ENCODE measurements at regions not wholly inside any gene's neighbourhood (a gene's known extent, or its start where the extent isn't known, plus 50 kb on each side); places are given as distances from the start of the nearest gene placed in this dataset.

- Mint-ChIP-seq H3K27me3 (ENCODE audit: insufficient read depth, unreplicated experiment) (peaks cover 24% of the 10 kb centered on the region), H3K36me3 (ENCODE audit: insufficient read depth, unreplicated experiment) (no peaks in the 10 kb centered on the region), H3K27ac (ENCODE audit: low read depth, unreplicated experiment) (no peak overlapping the region), H3K4me1 (ENCODE audit: insufficient read depth, unreplicated experiment) (no peaks in the 10 kb centered on the region), H3K4me3 (ENCODE audit: unreplicated experiment) (no peak overlapping the region), H3K9me3 (ENCODE audit: unreplicated experiment) (no peaks in the 10 kb centered on the region)
- intact Hi-C loops (cut with micrococcal nuclease), result no loop called here
- no peak for DNase-seq (ENCODE audit: unreplicated experiment)
- BruUV-seq (replicated peaks), result no TSS peak
- CTCF ChIA-PET, result interaction anchor here (0.7 to 1.0 kb wide), 3 partner anchors 34 to 43 kb away, joined by 3 to 4 read pairs (median 3); no protein-coding TSS in a partner anchor
- POLR2A ChIA-PET, result interaction anchor here (0.5 kb wide), 1 partner anchor 151 kb away, joined by 3 read pairs; no protein-coding TSS in a partner anchor
- TF ChIP-seq, protein P1, sequence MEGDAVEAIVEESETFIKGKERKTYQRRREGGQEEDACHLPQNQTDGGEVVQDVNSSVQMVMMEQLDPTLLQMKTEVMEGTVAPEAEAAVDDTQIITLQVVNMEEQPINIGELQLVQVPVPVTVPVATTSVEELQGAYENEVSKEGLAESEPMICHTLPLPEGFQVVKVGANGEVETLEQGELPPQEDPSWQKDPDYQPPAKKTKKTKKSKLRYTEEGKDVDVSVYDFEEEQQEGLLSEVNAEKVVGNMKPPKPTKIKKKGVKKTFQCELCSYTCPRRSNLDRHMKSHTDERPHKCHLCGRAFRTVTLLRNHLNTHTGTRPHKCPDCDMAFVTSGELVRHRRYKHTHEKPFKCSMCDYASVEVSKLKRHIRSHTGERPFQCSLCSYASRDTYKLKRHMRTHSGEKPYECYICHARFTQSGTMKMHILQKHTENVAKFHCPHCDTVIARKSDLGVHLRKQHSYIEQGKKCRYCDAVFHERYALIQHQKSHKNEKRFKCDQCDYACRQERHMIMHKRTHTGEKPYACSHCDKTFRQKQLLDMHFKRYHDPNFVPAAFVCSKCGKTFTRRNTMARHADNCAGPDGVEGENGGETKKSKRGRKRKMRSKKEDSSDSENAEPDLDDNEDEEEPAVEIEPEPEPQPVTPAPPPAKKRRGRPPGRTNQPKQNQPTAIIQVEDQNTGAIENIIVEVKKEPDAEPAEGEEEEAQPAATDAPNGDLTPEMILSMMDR (IDR thresholded peaks at IDR 0.05; ENCODE audit: unreplicated experiment), result no peak
These were observed 180.4 kb downstream of the INO80D start for GRCh38 chr2:205905576-205905975.

DNA sequence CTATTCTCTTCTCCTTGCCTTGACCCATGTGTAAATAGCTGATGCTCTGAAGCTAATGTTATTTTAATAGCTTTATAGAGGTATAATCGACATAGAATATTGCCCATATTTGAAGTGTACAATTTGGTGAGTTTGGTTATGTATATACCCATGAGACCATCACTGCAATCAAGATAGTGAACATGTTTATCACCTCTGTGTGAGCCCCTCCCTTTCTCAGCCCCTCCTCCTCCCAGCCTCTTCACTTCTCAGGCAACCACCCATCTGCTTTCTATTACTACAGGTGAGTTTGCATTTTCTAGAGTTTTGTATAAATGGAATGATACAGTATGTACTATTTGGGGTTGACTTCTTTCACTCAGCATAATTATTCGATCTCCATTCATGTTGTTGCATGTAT lies 181.1 kb downstream of the INO80D start:
- CTCF ChIA-PET, result interaction anchor here (0.5 to 0.9 kb wide), 3 partner anchors 20 to 1200 kb away, joined by 3 read pairs; no protein-coding TSS in a partner anchor
- peaks cover 18% of the 10 kb centered on the region for H3K27me3 Mint-ChIP-seq (ENCODE audit: insufficient read depth, unreplicated experiment)
- TF ChIP-seq, protein P1 (IDR thresholded peaks at IDR 0.05; ENCODE audit: unreplicated experiment), result no peak
- no TSS peak for BruUV-seq (replicated peaks)
- H3K36me3 Mint-ChIP-seq (ENCODE audit: insufficient read depth, unreplicated experiment), result no peaks in the 10 kb centered on the region
- no peak overlapping the region for H3K4me3 Mint-ChIP-seq (ENCODE audit: unreplicated experiment)
- no peak overlapping the region for H3K27ac Mint-ChIP-seq (ENCODE audit: low read depth, unreplicated experiment)
- DNase-seq (ENCODE audit: unreplicated experiment), result no peak
- intact Hi-C loops (cut with micrococcal nuclease), result loop anchor here (5.0 kb wide), 1 partner anchor 42 kb away; no protein-coding TSS in a partner anchor
- POLR2A ChIA-PET, result interaction anchor here (0.5 kb wide), 1 partner anchor 150 kb away, joined by 3 read pairs; no protein-coding TSS in a partner anchor
- no peaks in the 10 kb centered on the region for H3K4me1 Mint-ChIP-seq (ENCODE audit: insufficient read depth, unreplicated experiment)
- no peaks in the 10 kb centered on the region for H3K9me3 Mint-ChIP-seq (ENCODE audit: unreplicated experiment)

DNA sequence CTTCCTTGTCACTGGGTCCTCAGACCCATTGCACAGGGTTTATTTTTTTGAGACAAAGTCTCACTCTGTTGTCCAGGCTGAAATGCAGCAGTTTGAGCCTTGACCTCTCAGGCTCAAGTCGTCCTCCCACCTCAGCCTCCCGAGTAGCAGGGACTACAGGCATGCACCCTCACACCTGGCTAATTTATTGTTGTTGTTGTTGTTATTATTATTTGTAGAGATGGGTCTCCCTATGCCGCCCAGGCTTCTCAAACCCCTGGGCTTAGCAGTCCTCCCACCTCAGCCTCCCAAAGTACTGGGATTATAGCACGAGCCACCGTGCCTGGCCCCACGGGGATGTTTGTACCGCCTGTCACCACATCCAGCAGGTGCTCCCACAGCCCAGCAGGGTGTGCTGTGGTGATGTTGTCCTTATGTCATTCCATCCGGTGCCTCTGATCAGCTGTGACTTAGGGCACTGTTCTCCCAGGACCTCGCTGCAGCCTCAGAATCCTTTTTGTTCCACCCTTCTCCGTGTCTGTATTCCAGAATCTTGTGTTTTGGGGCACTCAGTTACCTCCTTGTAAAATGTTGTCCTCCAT lies 182.3 kb downstream of the INO80D start:
- CTCF ChIA-PET, result interaction anchor here (0.6 to 0.9 kb wide), 2 partner anchors 44 to 158 kb away, joined by 3 read pairs; no protein-coding TSS in a partner anchor
- DNase-seq (ENCODE audit: unreplicated experiment), result peak; percentile 49
- TF ChIP-seq, protein P1 (IDR thresholded peaks at IDR 0.05; ENCODE audit: unreplicated experiment), result peak; percentile 11
- no peaks in the 10 kb centered on the region for H3K4me1 Mint-ChIP-seq (ENCODE audit: insufficient read depth, unreplicated experiment)
- no peak overlapping the region for H3K4me3 Mint-ChIP-seq (ENCODE audit: unreplicated experiment)
- intact Hi-C loops (cut with micrococcal nuclease), result loop anchor here (5.0 kb wide), 1 partner anchor 44 kb away; no protein-coding TSS in a partner anchor
- H3K36me3 Mint-ChIP-seq (ENCODE audit: insufficient read depth, unreplicated experiment), result no peaks in the 10 kb centered on the region
- no TSS peak for BruUV-seq (replicated peaks)
- H3K27me3 Mint-ChIP-seq (ENCODE audit: insufficient read depth, unreplicated experiment), result peaks cover 11% of the 10 kb centered on the region
- H3K27ac Mint-ChIP-seq (ENCODE audit: low read depth, unreplicated experiment), result no peak overlapping the region
- peaks cover 7% of the 10 kb centered on the region for H3K9me3 Mint-ChIP-seq (ENCODE audit: unreplicated experiment)
- POLR2A ChIA-PET, result no interaction called here

- no peaks in the 10 kb centered on the region for H3K36me3 Mint-ChIP-seq (ENCODE audit: insufficient read depth, unreplicated experiment)
- BruUV-seq (replicated peaks), result no TSS peak
- no peak overlapping the region for H3K27ac Mint-ChIP-seq (ENCODE audit: low read depth, unreplicated experiment)
- H3K4me3 Mint-ChIP-seq (ENCODE audit: unreplicated experiment), result no peak overlapping the region
- POLR2A ChIA-PET, result no interaction called here
- peaks cover 7% of the 10 kb centered on the region for H3K9me3 Mint-ChIP-seq (ENCODE audit: unreplicated experiment)
- no peak for DNase-seq (ENCODE audit: unreplicated experiment)
- TF ChIP-seq, protein P1 (IDR thresholded peaks at IDR 0.05; ENCODE audit: unreplicated experiment), result no peak
- H3K27me3 Mint-ChIP-seq (ENCODE audit: insufficient read depth, unreplicated experiment), result peaks cover 11% of the 10 kb centered on the region
- no peaks in the 10 kb centered on the region for H3K4me1 Mint-ChIP-seq (ENCODE audit: insufficient read depth, unreplicated experiment)
- CTCF ChIA-PET, result interaction anchor here (0.6 kb wide), 1 partner anchor 158 kb away, joined by 3 read pairs; no protein-coding TSS in a partner anchor
- intact Hi-C loops (cut with micrococcal nuclease), result loop anchor here (5.0 kb wide), 1 partner anchor 44 kb away; no protein-coding TSS in a partner anchor
These were observed 183.1 kb downstream of the INO80D start for GRCh38 chr2:205902900-205903237.

Measured in MCF 10A (cell line).